Uterus (tissue), 2 donors: ENCODE measurements at regions not wholly inside any gene's neighbourhood (a gene's known extent, or its start where the extent isn't known, plus 50 kb on each side); places are given as distances from the start of the nearest gene placed in this dataset.

ENCODE experiments used
- POLR2A ChIP-seq, 2 donors: fragments of 450-650 bp; IDR thresholded peaks; one replicate each; pipeline ENCODE4 v1.6.1; 2016; ENCODE audit warnings: antibody characterized with exemption in 2 of 2, mild to moderate bottlenecking in 1 of 2, moderate library complexity in 1 of 2
- TF ChIP-seq, protein P1 (sequence below), 4 experiments: fragments of 200-600 bp in 2 of 4; fragments of 450-650 bp in 2 of 4; sonication (generic) in 2 of 4; IDR thresholded peaks; one replicate each; pipeline ENCODE4 v1.5.1; 2016 to 2019; ENCODE audit warnings: antibody characterized with exemption in 4 of 4, mild to moderate bottlenecking in 2 of 4, moderate library complexity in 1 of 4

GRCh38 chr12:67419810-67420209 is 150.7 kb downstream of the CAND1 start:
- no peak for TF ChIP-seq POLR2A (IDR thresholded peaks at IDR 0.05)
- TF ChIP-seq, protein P1, sequence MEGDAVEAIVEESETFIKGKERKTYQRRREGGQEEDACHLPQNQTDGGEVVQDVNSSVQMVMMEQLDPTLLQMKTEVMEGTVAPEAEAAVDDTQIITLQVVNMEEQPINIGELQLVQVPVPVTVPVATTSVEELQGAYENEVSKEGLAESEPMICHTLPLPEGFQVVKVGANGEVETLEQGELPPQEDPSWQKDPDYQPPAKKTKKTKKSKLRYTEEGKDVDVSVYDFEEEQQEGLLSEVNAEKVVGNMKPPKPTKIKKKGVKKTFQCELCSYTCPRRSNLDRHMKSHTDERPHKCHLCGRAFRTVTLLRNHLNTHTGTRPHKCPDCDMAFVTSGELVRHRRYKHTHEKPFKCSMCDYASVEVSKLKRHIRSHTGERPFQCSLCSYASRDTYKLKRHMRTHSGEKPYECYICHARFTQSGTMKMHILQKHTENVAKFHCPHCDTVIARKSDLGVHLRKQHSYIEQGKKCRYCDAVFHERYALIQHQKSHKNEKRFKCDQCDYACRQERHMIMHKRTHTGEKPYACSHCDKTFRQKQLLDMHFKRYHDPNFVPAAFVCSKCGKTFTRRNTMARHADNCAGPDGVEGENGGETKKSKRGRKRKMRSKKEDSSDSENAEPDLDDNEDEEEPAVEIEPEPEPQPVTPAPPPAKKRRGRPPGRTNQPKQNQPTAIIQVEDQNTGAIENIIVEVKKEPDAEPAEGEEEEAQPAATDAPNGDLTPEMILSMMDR (IDR thresholded peaks at IDR 0.05) = no peak
